Endometrial microvascular endothelial cells (primary cell): ENCODE measurements at regions not wholly inside any gene's neighbourhood (a gene's known extent, or its start where the extent isn't known, plus 50 kb on each side); places are given as distances from the start of the nearest gene placed in this dataset.
"Not testable (repeated sequence)": the region's sequence is repeated elsewhere in the genome, so short reads cannot be mapped to it uniquely, and the experiment has no call there.

Experiments used
- in situ Hi-C: cut with HindIII; loops from 2 replicates; pipeline ENCODE4 v1.10.0; 2017; ENCODE audit warnings: low sequenced_read_pairs, low pct_unique_long_range_greater_than_20kb; ENCODE audit errors: inconsistent ontology term

GRCh38 chr15:96054621-96055020 is 275.9 kb upstream of the NR2F2 start:
- in situ Hi-C loops: no loop called here

GRCh38 chr15:96058103-96058851 is 272.2 kb upstream of the NR2F2 start:
- in situ Hi-C loops: no loop called here

GRCh38 chr15:96058852-96059103 is 271.7 kb upstream of the NR2F2 start:
- in situ Hi-C loops: not testable (repeated sequence)

- in situ Hi-C loops: not testable (repeated sequence)
Observed at GRCh38 chr15:96060591-96060990, 269.9 kb upstream of the NR2F2 start.

- in situ Hi-C loops: no loop called here
Observed at GRCh38 chr15:96064351-96064756, 266.1 kb upstream of the NR2F2 start.

- in situ Hi-C loops: no loop called here
Observed at GRCh38 chr15:96066126-96066525, 264.4 kb upstream of the NR2F2 start.

- in situ Hi-C loops: no loop called here
Observed at GRCh38 chr15:96066852-96067495, 263.5 kb upstream of the NR2F2 start.

- in situ Hi-C loops: no loop called here
Observed at GRCh38 chr15:96067677-96068076, 262.8 kb upstream of the NR2F2 start.

- in situ Hi-C loops: no loop called here
Observed at GRCh38 chr15:96068897-96069296, 261.6 kb upstream of the NR2F2 start.

GRCh38 chr15:96070636-96071035 is 259.9 kb upstream of the NR2F2 start:
- in situ Hi-C loops: no loop called here

- in situ Hi-C loops: no loop called here
Observed at GRCh38 chr15:96072821-96073220, 257.7 kb upstream of the NR2F2 start.

GRCh38 chr15:96073908-96074307 is 256.6 kb upstream of the NR2F2 start:
- in situ Hi-C loops: no loop called here

- in situ Hi-C loops: no loop called here
Observed at GRCh38 chr15:96075895-96076294, 254.6 kb upstream of the NR2F2 start.

- in situ Hi-C loops: no loop called here
Observed at GRCh38 chr15:96076350-96076749, 254.2 kb upstream of the NR2F2 start.

GRCh38 chr15:96079041-96079440 is 251.5 kb upstream of the NR2F2 start:
- in situ Hi-C loops: no loop called here

- in situ Hi-C loops: no loop called here
Observed at GRCh38 chr15:96079882-96080281, 250.6 kb upstream of the NR2F2 start.

GRCh38 chr15:96086164-96086563 is 244.3 kb upstream of the NR2F2 start:
- in situ Hi-C loops: no loop called here

- in situ Hi-C loops: no loop called here
Observed at GRCh38 chr15:96087180-96087884, 243.2 kb upstream of the NR2F2 start.

GRCh38 chr15:96088650-96089049 is 241.8 kb upstream of the NR2F2 start:
- in situ Hi-C loops: no loop called here

GRCh38 chr15:96089405-96090058 is 241.0 kb upstream of the NR2F2 start:
- in situ Hi-C loops: no loop called here
